ENCODE measurements at regions not wholly inside any gene's neighbourhood (a gene's known extent, or its start where the extent isn't known, plus 50 kb on each side); places are given as distances from the start of the nearest gene placed in this dataset.

DNA sequence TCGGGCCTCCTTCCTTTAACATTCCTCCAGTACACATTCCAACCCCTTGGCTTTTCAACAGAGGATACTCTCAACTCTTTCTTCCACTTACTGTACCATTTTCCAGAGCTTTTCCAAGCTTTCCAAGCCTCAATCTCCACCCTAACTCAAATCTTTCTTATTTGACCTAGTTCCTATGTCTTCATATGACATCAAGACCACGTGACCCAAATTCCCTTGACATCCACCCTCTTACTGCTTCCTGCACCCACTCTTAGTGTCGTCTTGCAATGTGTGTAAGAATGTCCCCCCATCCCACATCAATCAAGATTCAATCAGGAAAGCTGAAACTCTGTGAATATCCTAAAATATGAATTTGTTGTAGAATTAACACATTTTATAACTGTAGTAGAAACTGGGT, 155.0 kb downstream of the OMA1 start:
- TF ChIP-seq EZH2 (IDR thresholded peaks at IDR 0.05; ENCODE audit: borderline replicate concordance, low read depth, low read length, poor library complexity, severe bottlenecking), result no peak
- TF ChIP-seq, protein P1, sequence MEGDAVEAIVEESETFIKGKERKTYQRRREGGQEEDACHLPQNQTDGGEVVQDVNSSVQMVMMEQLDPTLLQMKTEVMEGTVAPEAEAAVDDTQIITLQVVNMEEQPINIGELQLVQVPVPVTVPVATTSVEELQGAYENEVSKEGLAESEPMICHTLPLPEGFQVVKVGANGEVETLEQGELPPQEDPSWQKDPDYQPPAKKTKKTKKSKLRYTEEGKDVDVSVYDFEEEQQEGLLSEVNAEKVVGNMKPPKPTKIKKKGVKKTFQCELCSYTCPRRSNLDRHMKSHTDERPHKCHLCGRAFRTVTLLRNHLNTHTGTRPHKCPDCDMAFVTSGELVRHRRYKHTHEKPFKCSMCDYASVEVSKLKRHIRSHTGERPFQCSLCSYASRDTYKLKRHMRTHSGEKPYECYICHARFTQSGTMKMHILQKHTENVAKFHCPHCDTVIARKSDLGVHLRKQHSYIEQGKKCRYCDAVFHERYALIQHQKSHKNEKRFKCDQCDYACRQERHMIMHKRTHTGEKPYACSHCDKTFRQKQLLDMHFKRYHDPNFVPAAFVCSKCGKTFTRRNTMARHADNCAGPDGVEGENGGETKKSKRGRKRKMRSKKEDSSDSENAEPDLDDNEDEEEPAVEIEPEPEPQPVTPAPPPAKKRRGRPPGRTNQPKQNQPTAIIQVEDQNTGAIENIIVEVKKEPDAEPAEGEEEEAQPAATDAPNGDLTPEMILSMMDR (conservative IDR thresholded peaks at IDR 0.05; ENCODE audit: low read depth, low read length), result no peak
- no peak for DNase-seq (ENCODE audit: low spot score)
- Histone ChIP-seq H3K4me3 (ENCODE audit: low read depth, low read length, poor library complexity, severe bottlenecking) (no peak overlapping the region), H3K9me3 (ENCODE audit: low read depth, low read length, poor library complexity, severe bottlenecking) (no peaks in the 10 kb centered on the region), H3K27me3 (replicated peaks; ENCODE audit: insufficient read depth, low read depth, low read length, poor library complexity) (no peaks in the 10 kb centered on the region), H3K4me1 (ENCODE audit: insufficient read depth, low read length, poor library complexity, severe bottlenecking) (peaks cover 16% of the 10 kb centered on the region), H3K27ac (ENCODE audit: low read depth, low read length, poor library complexity, severe bottlenecking) (no peak overlapping the region), H3K36me3 (ENCODE audit: insufficient read depth, low read length, poor library complexity, severe bottlenecking) (no peaks in the 10 kb centered on the region)
- intact Hi-C loops (cut with micrococcal nuclease; ENCODE audit: unreplicated experiment), result no loop called here
- POLR2A ChIA-PET (ENCODE audit: low non-redundant PET), result interaction anchor here (0.5 kb wide), 1 partner anchor 1687 kb away, joined by 3 read pairs; no protein-coding TSS in a partner anchor
- CTCF ChIA-PET, result no interaction called here
- BruUV-seq (replicated peaks), result no TSS peak

DNA sequence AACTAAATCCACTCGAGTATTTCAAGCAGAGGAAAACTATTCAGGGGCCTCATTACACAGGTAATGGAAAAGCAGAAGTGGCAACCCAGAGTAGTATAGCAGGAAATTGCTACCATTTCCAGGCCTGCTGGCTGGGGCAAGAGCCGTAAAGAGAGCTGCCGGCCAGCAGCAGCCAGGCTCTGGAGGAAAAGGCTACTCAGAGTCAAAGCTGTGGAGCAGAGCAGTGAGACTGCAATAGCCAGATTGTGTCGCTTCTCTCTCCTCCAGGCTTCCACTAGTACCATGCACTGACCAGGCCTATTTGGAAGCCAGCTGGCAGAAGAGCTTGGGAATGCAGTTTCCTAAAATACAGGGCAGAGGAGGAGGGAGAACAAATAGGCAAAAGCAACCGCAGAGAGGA, 155.5 kb downstream of the OMA1 start:
- H3K27ac ChIP-seq (ENCODE audit: low read depth, low read length, poor library complexity, severe bottlenecking), result no peak overlapping the region
- intact Hi-C loops (cut with micrococcal nuclease; ENCODE audit: unreplicated experiment), result no loop called here
- H3K27me3 ChIP-seq (replicated peaks; ENCODE audit: insufficient read depth, low read depth, low read length, poor library complexity), result no peaks in the 10 kb centered on the region
- H3K4me3 ChIP-seq (ENCODE audit: low read depth, low read length, poor library complexity, severe bottlenecking), result no peak overlapping the region
- no peaks in the 10 kb centered on the region for H3K36me3 ChIP-seq (ENCODE audit: insufficient read depth, low read length, poor library complexity, severe bottlenecking)
- ChIA-PET POLR2A (ENCODE audit: low non-redundant PET) (no interaction called here), CTCF (no interaction called here)
- no peak for DNase-seq (ENCODE audit: low spot score)
- no peaks in the 10 kb centered on the region for H3K9me3 ChIP-seq (ENCODE audit: low read depth, low read length, poor library complexity, severe bottlenecking)
- peaks cover 12% of the 10 kb centered on the region for H3K4me1 ChIP-seq (ENCODE audit: insufficient read depth, low read length, poor library complexity, severe bottlenecking)
- no TSS peak for BruUV-seq (replicated peaks)
- TF ChIP-seq, protein P1 (conservative IDR thresholded peaks at IDR 0.05; ENCODE audit: low read depth, low read length), result no peak
- no peak for TF ChIP-seq EZH2 (IDR thresholded peaks at IDR 0.05; ENCODE audit: borderline replicate concordance, low read depth, low read length, poor library complexity, severe bottlenecking)

DNA sequence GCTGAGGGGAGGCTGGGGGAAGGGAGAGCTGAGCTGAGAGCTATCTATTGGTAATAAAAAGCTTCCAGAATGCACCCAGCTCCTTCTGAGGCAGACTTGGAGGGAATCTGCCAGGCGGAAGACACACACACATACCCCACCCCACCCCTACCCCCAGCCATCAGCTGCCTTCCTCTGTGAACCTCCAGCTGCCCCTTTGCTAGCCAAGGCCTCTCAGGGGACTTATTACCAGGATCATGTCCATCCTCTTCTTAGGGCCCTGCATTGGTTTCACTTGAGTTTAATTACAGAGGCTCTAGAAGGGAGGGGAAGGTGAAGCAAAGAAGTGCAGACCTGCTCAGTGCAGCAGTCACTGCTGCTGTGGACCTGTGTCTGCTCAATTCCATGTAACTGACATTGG, 156.4 kb downstream of the OMA1 start:
- CTCF ChIA-PET, result no interaction called here

More for the DNA sequence above, 156.4 kb downstream of the OMA1 start:
- POLR2A ChIA-PET (ENCODE audit: low non-redundant PET), result no interaction called here
- H3K27ac ChIP-seq (ENCODE audit: low read depth, low read length, poor library complexity, severe bottlenecking), result no peak overlapping the region
- BruUV-seq (replicated peaks), result no TSS peak
- H3K36me3 ChIP-seq (ENCODE audit: insufficient read depth, low read length, poor library complexity, severe bottlenecking), result no peaks in the 10 kb centered on the region
- peaks cover 2% of the 10 kb centered on the region for H3K4me1 ChIP-seq (ENCODE audit: insufficient read depth, low read length, poor library complexity, severe bottlenecking)
- H3K9me3 ChIP-seq (ENCODE audit: low read depth, low read length, poor library complexity, severe bottlenecking), result no peaks in the 10 kb centered on the region
- intact Hi-C loops (cut with micrococcal nuclease; ENCODE audit: unreplicated experiment), result no loop called here
- DNase-seq (ENCODE audit: low spot score), result no peak
- no peaks in the 10 kb centered on the region for H3K27me3 ChIP-seq (replicated peaks; ENCODE audit: insufficient read depth, low read depth, low read length, poor library complexity)
- no peak for TF ChIP-seq EZH2 (IDR thresholded peaks at IDR 0.05; ENCODE audit: borderline replicate concordance, low read depth, low read length, poor library complexity, severe bottlenecking)
- TF ChIP-seq, protein P1 (conservative IDR thresholded peaks at IDR 0.05; ENCODE audit: low read depth, low read length), result no peak
- no peak overlapping the region for H3K4me3 ChIP-seq (ENCODE audit: low read depth, low read length, poor library complexity, severe bottlenecking)
